SU-DHL-6 (cell line): ENCODE measurements at regions not wholly inside any gene's neighbourhood (a gene's known extent, or its start where the extent isn't known, plus 50 kb on each side); places are given as distances from the start of the nearest gene placed in this dataset.

Experiments
- H2AFZ ChIP-seq: fragments of 200-600 bp; sonication (generic); 2 replicates; pipeline ENCODE4 v1.6.1; 2014; ENCODE audit warnings: low read depth, mild to moderate bottlenecking, moderate library complexity, mixed read lengths, antibody characterized with exemption, low read length; ENCODE audit not compliant: severe bottlenecking
- H3F3A ChIP-seq: fragments of 200-600 bp; shearing (Covaris generic); 2 replicates; pipeline ENCODE4 v1.6.0; 2016; ENCODE audit warnings: antibody characterized with exemption, mild to moderate bottlenecking; ENCODE audit not compliant: insufficient read depth
- H3K27ac ChIP-seq: fragments of 200-600 bp; sonication (generic); 2 replicates; pipeline ENCODE4 v1.5.1; 2016; ENCODE audit warnings: low read depth, mild to moderate bottlenecking, low read length, moderate library complexity, mixed read lengths
- H3K27me3 ChIP-seq: fragments of 200-600 bp; sonication (generic), shearing (Covaris generic); 2 replicates; pipeline ENCODE4 v1.6.0; 2014; ENCODE audit warnings: mild to moderate bottlenecking, low read length
- H3K36me3 ChIP-seq: fragments of 200-600 bp; sonication (generic); 2 replicates; pipeline ENCODE4 v1.6.1; 2014; ENCODE audit warnings: mild to moderate bottlenecking, low read length, mixed read lengths
- H3K4me2 ChIP-seq: fragments of 300-600, 200-600 bp; shearing (Covaris generic), sonication (generic); 2 replicates; pipeline ENCODE4 v1.6.0; 2014; ENCODE audit warnings: low read length, low read depth, mild to moderate bottlenecking; ENCODE audit not compliant: poor library complexity, severe bottlenecking
- H3K4me3 ChIP-seq: fragments of 200-600 bp; sonication (generic); 2 replicates; pipeline ENCODE4 v1.5.1; 2014; ENCODE audit warnings: antibody characterized with exemption, low read length, mild to moderate bottlenecking, mixed read lengths; ENCODE audit not compliant: insufficient read depth, poor library complexity, severe bottlenecking
- H3K79me2 ChIP-seq: fragments of 200-600 bp; sonication (generic); 2 replicates; pipeline ENCODE4 v1.6.1; 2014; ENCODE audit warnings: mild to moderate bottlenecking, low read length, moderate library complexity; ENCODE audit not compliant: insufficient read depth
- H3K9ac ChIP-seq: fragments of 200-600 bp; sonication (generic); 2 replicates; pipeline ENCODE4 v1.7.0; 2014; ENCODE audit warnings: mild to moderate bottlenecking, low read length
- H3K9me2 ChIP-seq: fragments of 200-600 bp; sonication (generic); replicated peaks from 2 replicates; pipeline ENCODE4 v1.6.1; 2014; ENCODE audit warnings: low read length; ENCODE audit not compliant: insufficient read depth
- H3K9me3 ChIP-seq: fragments of 200-600 bp; sonication (generic); 2 replicates; pipeline ENCODE4 v1.6.1; 2014; ENCODE audit warnings: low read length, mixed read lengths; ENCODE audit not compliant: insufficient read depth
- H4K20me1 ChIP-seq: fragments of 200-600 bp; sonication (generic); 2 replicates; pipeline ENCODE4 v1.6.1; 2014; ENCODE audit warnings: low read depth, mild to moderate bottlenecking, antibody characterized with exemption, low read length, moderate library complexity, mixed read lengths
- EZH2phosphoT487 ChIP-seq: fragments of 200-600 bp; sonication (generic), shearing (Covaris generic); conservative IDR thresholded peaks from 2 replicates; pipeline ENCODE4 v1.6.1; 2018; ENCODE audit warnings: mild to moderate bottlenecking, antibody characterized with exemption, low read length, moderate library complexity, mixed read lengths
- TF ChIP-seq, protein P1 (sequence below): fragments of 200-600 bp; sonication (generic); IDR thresholded peaks from one replicate; pipeline ENCODE4 v1.5.1; 2017; ENCODE audit warnings: antibody characterized with exemption, mild to moderate bottlenecking, low read length, moderate library complexity; ENCODE audit not compliant: insufficient read depth, poor library complexity, severe bottlenecking

DNA sequence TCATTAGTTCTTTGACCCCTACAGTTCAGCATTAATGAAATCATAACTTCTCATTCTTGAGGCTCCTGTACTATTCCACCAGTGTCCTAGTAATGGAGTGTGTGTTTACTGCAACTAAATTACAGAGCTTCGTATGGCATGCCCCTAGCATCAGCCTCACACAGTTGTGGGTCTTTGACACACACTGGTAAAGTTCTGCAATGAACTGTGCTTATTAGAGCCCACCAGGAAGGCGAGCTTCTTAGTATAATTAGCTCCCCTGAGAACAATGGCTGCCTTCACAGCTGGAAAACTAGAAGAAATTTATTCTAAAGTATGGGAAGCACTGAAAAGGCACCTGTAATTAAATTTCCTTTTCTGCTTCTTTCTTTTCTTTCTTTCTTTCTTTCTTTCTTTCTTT, 251.1 kb upstream of the RGS18 start:
- Histone ChIP-seq H3K27me3 (no peaks in the 10 kb centered on the region), H3K27ac (no peak overlapping the region), H3K9me2 (no peaks in the 10 kb centered on the region), H3F3A (no peaks in the 10 kb centered on the region), H3K9ac (no peak overlapping the region), H3K4me2 (no peak overlapping the region), H2AFZ (peak overlapping the region; percentile 66), H3K9me3 (peaks cover 11% of the 10 kb centered on the region; the same call in 1 of the 2 replicates), H3K79me2 (no peaks in the 10 kb centered on the region), H3K36me3 (no peaks in the 10 kb centered on the region), H3K4me3 (no peak overlapping the region), H4K20me1 (no peaks in the 10 kb centered on the region)
- TF ChIP-seq EZH2phosphoT487, result no peak
- TF ChIP-seq, protein P1, sequence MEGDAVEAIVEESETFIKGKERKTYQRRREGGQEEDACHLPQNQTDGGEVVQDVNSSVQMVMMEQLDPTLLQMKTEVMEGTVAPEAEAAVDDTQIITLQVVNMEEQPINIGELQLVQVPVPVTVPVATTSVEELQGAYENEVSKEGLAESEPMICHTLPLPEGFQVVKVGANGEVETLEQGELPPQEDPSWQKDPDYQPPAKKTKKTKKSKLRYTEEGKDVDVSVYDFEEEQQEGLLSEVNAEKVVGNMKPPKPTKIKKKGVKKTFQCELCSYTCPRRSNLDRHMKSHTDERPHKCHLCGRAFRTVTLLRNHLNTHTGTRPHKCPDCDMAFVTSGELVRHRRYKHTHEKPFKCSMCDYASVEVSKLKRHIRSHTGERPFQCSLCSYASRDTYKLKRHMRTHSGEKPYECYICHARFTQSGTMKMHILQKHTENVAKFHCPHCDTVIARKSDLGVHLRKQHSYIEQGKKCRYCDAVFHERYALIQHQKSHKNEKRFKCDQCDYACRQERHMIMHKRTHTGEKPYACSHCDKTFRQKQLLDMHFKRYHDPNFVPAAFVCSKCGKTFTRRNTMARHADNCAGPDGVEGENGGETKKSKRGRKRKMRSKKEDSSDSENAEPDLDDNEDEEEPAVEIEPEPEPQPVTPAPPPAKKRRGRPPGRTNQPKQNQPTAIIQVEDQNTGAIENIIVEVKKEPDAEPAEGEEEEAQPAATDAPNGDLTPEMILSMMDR, result no peak

DNA sequence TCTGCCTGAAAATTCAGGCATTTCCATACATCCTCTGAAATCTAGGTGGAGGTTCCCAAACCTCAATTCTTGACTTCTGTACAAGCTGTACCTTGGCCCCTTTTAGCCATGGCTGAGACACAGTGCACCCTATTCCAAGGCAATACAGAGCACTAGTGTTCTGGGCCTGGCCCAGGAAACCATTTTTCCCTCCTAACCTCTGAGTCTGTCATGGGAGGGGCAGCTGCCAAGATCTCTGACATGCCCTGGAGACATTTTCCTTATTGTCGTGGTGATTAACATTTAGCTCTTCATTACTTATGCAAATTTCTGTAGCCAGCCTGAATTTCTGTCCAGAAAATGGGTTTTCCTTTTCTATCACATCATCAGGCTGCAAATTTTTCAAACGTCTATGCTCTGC, 248.0 kb upstream of the RGS18 start:
- TF ChIP-seq EZH2phosphoT487, result no peak
- TF ChIP-seq, protein P1, result no peak
- no peak overlapping the region for H3K4me3 ChIP-seq
- no peaks in the 10 kb centered on the region for H3K79me2 ChIP-seq
- peaks cover 11% of the 10 kb centered on the region; the same call in 1 of the 2 replicates for H3K9me3 ChIP-seq
- H3K36me3 ChIP-seq, result no peaks in the 10 kb centered on the region
- no peaks in the 10 kb centered on the region for H3K27me3 ChIP-seq
- H4K20me1 ChIP-seq, result no peaks in the 10 kb centered on the region
- no peak overlapping the region for H3K4me2 ChIP-seq
- no peaks in the 10 kb centered on the region for H3K9me2 ChIP-seq
- no peak overlapping the region for H3K9ac ChIP-seq
- H3F3A ChIP-seq, result no peaks in the 10 kb centered on the region
- no peak overlapping the region for H3K27ac ChIP-seq
- no peak overlapping the region for H2AFZ ChIP-seq

DNA sequence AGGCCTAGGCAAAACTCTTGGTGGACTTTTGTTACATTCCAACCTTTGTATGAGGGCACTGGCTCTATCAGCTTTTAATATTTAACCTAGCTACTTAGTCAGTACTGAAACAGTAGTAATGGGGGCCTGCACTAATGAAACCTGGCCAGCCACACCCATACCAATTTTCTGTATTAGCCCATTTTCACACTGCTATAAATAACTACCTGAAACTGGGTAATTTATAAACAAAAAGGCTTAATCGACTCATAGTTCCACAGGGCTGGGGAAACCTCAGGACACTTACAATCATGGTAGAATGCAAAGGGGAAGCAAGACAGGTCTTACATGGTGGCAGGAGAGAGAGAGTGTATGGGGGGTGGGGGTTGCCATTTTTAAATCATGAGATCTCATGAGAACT, 245.7 kb upstream of the RGS18 start:
- Histone ChIP-seq H3K9me2 (no peaks in the 10 kb centered on the region), H4K20me1 (no peaks in the 10 kb centered on the region), H3K36me3 (no peaks in the 10 kb centered on the region), H3K9me3 (peaks cover 11% of the 10 kb centered on the region; the same call in 1 of the 2 replicates), H3F3A (no peaks in the 10 kb centered on the region), H3K27me3 (no peaks in the 10 kb centered on the region), H3K4me3 (no peak overlapping the region), H3K27ac (no peak overlapping the region), H3K79me2 (no peaks in the 10 kb centered on the region), H2AFZ (no peak overlapping the region), H3K4me2 (no peak overlapping the region), H3K9ac (no peak overlapping the region)
- TF ChIP-seq EZH2phosphoT487, result no peak

DNA sequence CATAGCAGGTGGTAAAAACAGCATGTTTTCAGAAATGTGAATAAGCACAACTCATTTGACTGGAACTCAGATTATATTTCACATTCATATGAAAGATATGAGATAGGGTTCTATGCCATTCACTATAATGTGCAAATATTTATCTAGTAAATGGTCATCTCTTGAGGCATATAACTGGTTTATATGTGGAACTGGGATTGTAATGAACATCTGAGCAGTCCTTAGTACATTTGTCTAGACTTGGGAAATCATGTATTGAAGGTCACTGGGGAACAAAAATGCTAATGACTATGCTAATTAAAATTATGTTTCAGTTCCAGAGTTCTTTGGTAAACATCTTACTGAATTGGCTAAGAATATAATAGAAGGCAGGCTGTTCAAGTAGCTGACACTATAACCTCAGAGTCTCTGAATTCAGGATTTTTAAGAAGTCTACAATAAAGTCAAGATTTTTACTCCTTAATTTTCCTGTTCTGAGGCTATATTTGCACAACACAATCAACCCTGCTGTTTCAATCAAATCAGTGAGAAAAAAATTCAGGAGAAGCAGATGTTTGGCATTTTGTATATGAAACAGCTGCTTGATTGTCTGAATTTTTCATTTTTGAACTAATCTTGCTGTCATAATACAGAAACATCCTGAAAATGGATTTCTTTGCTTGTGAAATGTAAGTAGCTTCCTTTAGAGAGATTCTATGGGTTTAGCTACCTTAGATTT, 244.8 kb upstream of the RGS18 start:
- Histone ChIP-seq H3K9ac (no peak overlapping the region), H3F3A (no peaks in the 10 kb centered on the region), H3K4me3 (no peak overlapping the region), H3K79me2 (no peaks in the 10 kb centered on the region), H3K27me3 (no peaks in the 10 kb centered on the region), H3K9me3 (peaks cover 11% of the 10 kb centered on the region; the same call in 1 of the 2 replicates), H2AFZ (no peak overlapping the region), H4K20me1 (no peaks in the 10 kb centered on the region), H3K36me3 (no peaks in the 10 kb centered on the region), H3K27ac (no peak overlapping the region), H3K4me2 (no peak overlapping the region), H3K9me2 (no peaks in the 10 kb centered on the region)
- TF ChIP-seq, protein P1, result no peak
- TF ChIP-seq EZH2phosphoT487, result no peak
